CD4-positive, alpha-beta T cell treated with Interleukin-2 at 100 ng/mL for 4 hours (primary cell): ENCODE measurements at regions not wholly inside any gene's neighbourhood (a gene's known extent, or its start where the extent isn't known, plus 50 kb on each side); places are given as distances from the start of the nearest gene placed in this dataset.
"Not testable (repeated sequence)": the region's sequence is repeated elsewhere in the genome, so short reads cannot be mapped to it uniquely, and the experiment has no call there.

ENCODE experiments used
- DNase-seq: peaks from one replicate; pipeline ENCODE4 v3.0.0-alpha.2; 2020; ENCODE audit warnings: low spot score

DNA sequence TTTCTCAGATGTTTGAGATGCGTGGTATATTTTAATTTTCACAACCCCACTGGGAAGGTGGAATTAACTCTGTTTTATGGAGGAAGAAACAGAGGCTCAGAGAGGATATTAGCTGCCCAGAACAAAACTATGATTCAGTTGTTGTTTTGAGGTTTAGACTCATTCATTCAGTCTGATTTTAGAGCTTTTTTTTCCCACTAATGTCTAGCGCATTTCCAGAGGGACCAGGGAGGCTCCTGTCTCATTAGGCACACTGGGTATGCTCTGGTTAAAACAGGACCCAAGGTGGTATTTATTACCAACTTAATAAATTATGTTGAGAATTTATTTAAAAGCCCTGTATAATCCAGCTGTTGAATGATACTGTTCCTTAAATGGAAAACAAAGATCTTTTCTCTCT lies 272.0 kb upstream of the RGMA start:
- no peak for DNase-seq

DNA sequence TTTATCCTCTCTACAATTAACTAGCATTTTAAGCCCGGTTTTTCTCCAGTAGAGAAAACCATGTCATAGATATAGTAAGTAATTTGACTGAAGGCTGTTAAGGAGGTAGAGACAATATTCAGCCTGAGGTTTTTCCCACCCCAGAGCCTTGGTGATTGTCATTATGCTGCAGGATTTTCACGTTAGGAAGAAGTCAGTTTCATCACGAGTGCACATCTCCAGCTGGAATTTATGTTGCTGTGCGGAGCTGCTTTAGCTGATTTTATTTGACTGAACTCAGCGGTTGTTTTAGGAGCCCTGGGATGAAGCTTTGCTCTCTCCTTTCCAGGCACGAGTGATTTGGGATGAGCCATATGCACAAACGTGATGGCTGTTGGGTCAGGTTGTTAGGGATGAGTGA lies 271.3 kb upstream of the RGMA start:
- DNase-seq: no peak

DNA sequence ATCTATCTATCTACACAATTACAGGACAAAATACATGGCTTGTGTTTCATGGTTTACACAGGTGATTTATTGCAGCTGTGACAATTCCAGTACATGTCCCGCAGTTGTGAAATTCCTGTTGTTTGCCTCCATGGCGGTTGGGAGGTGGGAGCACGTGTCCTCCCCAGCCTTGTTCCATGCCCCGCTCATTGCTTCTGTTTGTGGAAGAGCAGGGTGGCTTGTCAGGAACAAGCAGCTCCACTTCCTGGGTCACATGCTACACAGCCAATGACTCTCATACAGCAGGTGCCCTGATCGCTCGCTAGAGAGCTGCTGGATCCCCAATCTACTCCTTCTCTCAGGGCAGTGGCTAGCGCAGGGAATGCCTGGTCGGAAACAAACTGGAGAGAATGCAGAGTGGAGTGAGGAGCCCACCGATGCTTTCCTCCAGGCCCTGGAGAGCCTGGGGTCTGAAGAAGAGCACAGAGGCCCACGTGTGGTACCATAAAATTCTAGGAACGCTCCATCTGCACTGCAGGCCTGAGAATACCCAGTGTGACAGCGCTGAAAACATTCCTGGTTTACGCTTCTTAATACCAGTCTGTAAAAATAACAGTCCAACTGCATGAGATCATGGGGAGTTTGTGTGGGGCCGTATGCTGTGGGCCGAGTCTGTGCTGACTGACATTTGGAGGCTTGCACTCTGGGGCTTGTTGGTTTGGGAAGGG lies 270.6 kb upstream of the RGMA start:
- DNase-seq: no peak

DNA sequence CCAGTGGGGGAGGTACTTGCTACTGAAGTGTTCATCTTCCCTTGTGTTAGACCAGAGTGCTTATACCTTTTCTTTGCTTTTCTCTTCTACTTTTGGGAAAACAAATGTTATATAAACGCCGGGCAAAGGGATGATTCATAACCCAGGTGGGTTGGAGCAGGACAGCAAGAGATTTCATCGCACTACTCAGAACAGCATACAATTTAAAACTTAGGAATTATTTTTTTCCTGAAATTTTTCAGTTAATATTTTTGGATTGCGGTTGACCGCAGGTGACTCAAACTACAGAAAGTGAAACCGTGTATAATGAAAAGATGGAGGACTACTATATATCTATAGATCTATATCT lies 270.0 kb upstream of the RGMA start:
- DNase-seq: no peak

DNA sequence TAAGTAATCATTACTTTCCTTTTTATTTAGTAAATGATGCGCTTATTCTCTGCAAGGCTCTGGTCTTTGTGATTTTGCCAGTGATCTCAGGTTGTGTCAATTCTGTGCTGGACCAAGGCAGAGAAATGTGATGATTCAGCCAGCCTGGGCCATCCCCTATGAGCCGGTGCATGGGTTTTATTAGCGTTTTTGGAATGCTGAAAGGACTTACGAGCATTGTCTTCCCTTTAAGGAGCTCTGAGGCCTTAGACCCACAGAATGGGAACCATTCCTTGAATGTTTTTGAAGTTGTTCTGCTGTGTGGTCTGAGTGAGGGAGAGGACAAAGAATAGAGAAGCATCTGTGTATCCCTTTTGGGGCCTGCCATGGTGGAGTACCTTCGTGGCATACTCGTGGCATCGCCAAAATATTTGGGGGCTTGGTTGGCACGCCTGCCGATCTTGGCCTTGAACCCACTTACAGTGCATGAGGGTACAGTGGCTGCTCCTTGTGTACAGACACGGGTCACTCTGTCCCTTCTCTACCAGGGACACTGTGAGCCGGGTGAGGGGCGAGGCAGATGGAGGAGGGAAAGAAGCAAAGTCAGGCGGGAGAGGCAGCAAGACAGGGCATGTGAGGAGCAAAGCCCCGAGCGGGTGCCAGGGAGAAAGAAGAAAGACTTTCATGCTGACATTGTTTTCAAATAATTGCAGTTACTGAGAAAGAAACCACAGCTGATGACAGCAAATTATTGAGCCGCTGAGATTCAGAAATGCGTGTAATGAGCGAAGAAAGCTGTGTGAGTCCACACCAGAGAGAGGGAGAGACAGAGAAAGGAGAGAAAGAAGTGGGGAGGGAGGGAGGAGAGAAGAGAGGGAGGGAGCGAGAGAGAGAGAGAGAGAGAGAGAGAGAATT lies 269.4 kb upstream of the RGMA start:
- no peak for DNase-seq

DNA sequence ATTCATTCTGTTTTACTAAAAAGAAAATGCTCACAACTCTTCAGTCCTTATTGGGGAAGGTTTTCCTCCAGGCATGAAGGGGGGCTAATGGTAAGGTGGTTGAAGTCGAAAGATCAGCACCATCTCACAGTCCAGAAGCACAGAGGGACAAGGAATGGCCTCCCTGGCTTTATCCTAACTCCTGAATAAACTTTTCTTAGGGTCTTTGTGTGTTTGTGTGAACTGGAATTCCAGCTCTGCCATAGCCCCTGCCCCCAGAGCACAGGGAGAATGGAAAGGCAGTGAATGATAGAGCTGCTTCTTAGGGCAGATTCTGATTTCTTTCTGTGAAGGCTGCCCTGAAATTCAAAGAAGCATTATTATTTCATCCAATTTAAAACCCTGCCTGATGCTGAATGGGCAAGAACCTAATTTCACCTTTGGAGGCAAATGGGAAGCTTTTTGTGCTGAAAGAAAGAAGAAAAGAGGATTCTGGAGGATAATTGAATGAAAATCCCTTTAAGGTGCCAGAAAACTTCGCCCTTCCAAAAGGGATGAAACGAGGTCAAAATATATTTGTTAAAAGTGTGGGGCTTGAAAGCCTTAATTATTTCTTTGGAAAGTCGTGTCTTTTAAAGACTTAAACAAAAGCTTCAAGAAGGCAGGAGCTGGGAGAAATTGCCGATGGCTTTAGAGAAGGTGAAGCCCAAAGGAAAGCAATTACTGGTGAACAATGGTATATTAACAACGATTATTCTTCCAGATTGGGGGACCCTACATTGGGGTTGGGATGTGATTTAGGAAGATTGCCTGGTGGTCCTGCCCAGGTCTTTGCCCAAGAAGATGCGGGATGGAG lies 259.9 kb upstream of the RGMA start:
- DNase-seq: no peak

DNA sequence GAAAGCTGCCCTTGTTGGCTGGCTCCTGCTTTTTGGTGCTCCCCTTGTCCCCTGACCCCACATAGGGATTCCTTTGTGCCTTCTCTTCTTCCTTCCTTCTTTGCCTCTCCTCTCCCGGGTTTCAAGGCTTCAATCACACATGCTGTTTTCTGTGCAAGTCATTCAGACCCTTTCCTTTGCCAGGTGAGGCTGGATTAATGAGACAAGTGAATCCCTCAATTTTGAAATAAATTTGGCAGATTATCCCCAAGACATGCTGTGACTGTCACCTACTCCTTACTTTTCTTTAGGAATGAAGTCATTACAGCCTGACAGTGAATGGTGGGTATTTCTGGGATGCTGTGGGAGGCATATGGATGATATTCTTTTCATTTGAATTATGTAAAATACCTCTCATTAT lies 259.0 kb upstream of the RGMA start:
- no peak for DNase-seq

DNA sequence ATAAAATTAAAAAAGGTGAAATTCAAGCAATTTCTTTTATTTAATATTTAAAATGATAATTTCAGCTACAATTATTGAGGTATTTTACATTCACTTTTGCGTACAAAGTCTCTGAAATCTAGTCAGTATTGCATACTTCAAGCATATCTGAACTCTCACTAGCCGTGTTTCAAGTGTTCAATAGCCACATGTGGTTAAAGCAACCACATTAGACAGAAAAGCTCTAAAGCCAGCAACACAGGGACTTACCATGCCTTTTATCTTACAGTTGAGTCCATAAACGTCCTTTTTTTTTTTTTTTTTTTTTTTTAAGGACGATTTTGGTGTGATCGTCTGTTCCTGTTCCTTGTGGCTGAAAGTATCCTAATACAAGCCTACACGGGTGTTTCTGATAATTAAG lies 257.0 kb upstream of the RGMA start:
- no peak for DNase-seq

DNA sequence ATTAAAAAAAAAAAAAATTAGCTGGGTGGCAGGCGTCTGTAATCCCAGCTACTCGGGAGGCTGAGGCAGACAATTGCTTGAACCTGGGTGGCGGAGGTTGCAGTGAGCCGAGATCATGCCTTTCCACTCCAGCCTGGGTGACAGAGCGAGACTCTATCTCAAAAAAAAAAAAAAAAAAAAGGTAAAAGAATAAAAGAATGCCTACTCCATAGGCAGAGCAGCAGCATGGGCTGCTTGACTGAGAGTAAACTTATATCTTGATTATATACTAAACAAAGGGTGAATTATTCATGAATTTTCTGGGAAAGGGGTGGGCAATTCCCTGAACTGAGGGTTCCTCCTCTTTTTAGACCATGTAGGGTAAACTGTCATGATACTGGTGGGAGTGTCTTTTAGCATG lies 254.4 kb upstream of the RGMA start:
- not testable (repeated sequence) for DNase-seq

DNA sequence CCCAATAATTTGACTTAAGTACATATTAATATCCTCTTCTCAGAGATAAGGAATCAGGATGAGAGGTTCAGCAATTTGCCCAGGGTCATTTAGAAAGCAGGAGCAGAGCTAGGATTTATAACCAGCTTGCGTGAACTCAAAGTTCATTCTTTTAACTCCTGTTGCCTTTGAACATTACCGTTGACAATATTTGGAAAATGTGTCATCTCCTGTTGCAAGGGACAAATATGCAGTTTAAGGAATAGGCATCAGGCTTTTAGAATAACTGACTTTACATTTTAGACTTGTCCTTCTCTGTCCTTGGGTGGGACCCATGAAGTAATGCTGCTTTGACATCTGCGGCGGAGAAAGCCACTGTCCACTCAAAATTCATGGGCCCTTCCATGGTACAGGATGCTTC lies 252.2 kb upstream of the RGMA start:
- DNase-seq: no peak

DNA sequence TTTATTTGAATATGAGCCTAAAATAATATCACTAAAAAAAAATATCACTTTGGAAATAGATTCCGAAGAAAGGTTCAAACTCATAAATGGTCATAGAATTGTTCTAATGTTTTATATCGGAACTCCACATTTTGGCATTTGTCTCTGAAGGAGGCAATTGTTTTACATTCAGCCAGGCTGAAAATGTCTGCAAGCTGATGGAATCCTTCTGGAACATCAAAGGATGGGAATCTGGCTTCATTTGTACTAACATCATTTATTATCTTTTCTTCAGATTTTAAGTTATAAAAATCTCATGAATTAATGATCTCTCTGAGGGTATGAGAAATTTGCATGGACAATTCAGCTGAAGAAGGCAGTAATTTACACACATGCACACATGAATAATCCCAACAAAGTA lies 251.4 kb upstream of the RGMA start:
- no peak for DNase-seq

DNA sequence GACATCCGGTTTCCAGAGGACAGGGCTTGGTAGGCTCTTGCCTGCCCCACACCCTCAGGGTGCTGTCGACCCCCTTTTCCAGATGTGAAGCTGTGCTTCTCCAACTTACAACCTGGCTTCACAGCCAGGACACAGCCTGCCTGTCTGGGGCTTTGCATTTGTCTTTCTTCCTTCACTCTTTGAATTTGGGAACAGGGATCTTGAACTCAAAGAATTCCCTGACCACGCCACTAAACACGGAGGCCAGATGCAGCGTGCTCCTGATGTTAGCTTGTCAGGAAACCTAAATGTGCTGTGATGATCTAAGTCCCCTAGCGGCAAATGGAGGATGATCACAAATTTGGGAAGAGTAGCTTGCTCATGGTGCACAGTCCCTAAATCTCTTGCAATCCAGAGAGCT lies 244.8 kb upstream of the RGMA start:
- no peak for DNase-seq

DNA sequence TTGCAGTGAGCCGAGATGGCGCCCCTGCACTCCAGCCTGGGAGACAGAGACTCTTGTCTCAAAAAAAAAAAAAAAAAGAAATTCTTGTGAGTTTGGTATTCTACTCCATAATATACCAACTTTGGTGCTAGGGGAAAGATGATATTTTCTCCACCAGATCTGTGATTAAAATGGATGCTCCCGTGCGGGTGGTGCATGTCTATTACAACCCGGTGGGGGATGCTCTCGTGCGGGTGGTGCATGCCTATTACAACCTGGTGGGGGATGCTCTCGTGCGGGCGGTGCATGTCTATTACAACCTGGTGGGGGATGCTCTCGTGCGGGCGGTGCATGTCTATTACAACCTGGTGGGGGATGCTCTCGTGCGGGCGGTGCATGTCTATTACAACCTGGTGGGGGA lies 244.1 kb upstream of the RGMA start:
- DNase-seq: not testable (repeated sequence)

DNA sequence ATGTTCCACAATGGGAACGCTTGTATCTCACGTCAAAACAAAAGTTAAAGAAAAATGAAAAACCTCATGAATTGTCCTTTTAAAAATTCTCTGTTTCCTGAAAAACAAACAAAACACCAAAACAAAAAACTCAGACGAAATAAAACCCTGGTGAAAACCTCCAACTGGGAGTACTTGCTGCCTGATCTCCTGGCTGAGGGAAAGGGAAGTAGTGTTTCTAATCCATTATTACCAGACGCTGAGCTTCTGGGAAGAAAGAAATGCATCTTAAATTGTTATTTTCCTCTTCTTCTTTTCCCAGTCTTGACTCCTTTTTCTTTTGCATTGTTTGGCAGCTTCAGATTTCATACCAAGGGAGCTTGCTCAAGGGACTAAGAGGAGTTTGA lies 243.2 kb upstream of the RGMA start:
- no peak for DNase-seq

DNA sequence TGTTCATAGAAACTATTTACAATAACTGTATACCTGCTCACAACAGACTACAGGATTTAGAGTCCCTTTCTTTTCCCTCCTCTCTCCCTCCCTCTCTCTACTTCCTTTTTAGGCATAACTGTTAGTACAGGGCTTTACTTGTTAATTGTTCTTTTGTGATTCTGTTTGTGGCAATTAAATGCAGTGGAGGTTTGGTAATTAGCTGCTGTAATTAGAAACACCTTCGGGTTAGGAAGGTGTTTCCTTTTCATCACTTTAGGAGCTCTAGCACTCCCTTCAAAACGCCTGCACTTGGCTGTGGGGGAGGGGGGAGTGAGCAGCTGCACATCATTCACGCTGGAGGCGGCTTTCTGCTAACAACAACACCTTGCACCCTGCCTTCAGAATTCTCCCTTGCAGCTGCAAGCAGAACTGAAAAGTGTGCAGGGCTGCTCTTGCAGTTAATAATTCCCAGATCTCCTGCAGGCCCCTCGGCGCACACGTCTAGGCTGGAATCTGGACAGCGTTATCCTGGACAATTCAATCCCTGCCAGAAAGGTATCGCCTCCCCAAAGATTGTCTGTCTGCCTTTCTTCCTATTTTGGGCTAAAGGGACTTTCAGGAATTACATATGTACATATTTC lies 242.6 kb upstream of the RGMA start:
- DNase-seq: no peak

DNA sequence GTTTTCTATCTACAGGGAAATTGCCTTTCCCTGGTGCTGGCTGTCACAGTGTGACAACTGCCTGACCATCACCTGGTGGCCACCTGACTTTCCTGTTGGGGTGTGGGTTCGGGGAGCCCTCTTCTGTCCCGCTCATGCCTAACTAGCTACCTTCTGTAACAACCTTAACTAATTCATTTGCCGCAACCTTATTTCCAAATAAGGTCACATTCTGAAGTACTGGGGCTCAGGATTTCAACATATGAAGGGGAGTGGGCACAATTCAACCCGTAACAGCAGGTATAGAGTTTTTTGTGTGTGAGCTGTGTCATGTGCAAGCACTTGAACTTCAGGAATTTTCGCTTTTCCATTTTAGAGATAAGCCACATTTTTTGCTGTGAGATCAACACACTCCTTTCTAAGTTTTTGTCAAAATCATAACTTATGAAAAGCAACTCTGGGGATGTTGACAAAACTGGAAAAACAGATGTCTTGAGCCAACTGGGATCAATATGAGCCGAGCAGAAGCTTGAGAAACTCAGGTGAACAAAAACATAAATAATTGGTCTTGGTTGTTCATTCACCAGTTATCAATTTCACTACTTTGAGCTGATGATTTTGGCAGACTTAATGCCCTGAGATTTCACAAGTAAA lies 242.0 kb upstream of the RGMA start:
- DNase-seq: no peak

DNA sequence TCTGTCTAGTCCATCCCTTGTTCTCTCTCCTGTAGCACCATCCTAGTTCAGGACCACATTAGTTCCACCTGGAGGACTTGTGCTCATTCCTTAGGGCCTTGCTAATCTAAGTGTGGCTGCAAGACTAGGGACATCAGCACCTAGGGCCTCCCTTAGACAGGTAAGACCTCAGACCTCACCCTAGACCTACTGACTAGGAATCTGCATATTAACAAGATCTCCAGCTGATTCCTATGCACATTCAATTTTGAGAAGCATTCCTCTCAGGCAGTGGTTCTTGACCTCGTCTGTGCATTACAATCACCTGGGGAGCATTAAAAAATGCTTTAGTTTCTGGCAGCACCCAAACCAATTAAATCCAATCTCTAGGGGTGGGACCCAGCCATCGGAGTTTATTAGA lies 238.4 kb upstream of the RGMA start:
- DNase-seq: no peak

DNA sequence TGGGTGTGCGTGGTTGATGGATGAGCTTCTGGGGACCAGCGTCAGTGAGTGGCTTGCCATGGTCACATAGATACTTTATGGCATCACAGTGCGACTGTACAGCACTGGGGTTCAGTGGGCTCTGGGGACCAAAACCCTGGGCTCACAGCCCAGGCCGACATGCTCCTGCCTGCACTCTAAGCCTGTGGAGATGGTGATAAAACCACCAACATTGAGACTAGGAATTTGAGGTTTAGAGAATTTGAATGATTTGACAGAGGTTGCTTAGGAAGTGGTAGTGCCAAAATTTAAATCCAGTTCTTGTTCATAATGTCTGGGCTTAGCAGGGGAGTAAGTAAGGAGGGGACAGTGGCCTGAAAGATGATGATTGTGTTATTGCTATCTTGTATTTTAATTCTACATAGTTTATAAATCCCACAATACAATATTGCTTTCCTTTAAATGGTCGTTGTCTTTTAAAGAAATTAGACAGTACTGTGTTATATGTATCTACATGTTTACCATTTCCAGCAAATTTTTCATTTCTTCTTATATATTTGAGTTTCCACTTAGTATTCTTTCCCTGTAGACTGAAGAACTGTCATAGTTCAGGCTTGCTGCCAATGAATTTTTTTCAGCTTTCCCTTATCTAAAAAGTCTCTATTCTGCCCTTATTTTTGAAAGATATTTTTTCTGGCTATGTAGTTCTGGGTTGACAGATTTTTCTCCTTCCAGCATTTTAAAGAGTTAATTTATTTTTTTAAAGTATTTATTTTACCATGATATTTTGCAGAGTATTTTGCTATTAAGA lies 235.4 kb upstream of the RGMA start:
- no peak for DNase-seq

DNA sequence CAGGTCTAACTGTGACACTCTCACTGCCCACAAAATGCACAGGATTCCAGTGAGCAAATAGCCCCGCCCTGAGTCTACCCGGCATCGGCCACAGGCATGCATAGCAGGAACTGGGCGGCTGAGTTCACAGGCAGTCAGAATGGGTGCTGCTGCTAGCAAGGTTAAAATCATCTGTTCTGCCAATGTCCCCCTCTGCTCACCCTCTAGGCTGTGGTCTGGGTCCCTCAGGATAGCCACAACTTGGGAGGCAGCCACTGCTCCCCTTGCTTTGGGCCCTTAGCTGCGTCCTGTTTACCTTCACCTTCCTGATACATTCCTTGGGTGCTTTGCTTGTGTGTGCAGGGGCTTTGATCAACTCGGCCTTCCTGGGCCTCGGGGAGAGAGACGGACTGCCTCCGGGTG lies 232.9 kb upstream of the RGMA start:
- no peak for DNase-seq

DNA sequence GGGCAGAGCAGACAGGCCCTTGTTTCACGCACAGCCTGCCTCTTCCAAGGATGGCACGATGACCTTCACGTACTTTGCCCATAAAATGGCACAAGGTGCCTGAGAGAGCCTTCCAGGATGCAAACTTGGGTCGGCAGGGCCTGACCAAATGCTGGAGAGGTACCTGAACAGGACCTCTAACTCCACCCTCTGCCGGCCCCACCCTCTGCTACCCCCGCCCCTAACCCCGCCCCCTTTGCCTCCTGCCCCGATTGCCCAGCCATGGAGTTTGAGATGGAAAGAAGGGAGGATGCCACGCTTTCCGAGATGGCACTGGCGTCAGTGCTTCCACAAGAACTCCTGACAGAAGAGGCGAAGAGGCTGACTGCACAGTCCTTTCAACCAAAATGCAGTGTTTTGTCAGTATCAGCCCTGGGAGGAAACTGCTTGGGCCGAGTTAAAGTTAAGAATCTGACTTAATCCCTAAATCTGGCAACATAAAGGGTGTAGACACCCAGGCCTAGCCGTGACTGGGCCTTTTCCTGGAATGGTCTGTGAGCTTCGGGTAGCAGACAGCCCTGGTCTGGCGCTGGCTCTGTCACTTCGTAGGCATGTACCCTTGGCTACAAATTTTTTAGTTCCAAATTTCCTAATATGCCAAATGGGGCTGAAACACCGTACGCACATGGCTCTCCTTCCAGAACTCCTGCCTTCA lies 230.3 kb upstream of the RGMA start:
- no peak for DNase-seq

DNA sequence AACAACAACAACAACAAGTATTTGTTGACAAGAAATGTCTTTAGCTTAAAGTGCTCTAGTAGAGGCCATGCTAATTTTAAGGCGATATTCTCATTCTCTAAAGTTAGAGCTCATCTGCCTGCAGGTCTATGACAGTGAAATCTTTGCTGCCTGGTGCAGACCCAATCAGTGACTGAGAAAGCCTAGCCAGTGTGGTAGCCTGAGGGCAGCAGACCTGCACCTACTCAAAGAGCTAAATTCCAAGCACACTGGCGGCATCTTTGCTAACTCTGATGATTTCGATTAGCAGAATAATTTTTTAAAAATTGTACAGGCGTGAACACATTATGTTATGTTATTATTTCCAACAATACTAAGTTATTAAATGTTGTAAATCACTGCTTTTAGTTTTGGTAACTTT lies 228.8 kb upstream of the RGMA start:
- DNase-seq: no peak
